ENCODE measurements at regions not wholly inside any gene's neighbourhood (a gene's known extent, or its start where the extent isn't known, plus 50 kb on each side); places are given as distances from the start of the nearest gene placed in this dataset.

DNA sequence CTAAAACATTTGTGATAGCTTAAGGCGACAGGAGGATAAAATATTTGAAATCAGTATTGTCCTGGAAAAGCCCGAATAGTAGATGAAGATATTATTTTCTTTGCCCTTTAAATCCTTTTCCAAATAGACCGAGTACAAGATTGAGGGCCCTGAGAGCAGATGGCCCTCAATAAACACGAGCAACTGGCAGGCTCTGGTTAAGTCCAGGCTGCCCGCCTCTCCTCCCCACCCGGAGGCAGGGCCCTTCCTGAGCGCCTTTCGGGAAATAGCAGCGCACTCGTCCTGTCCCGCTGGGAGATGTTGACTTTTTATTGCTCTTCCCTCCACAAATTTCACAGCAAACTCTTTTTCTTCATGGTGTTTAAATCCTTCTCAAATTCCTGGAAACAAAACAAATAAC lies 50.8 kb upstream of the MAX start:
- 61 to 68% methylated on average over 11 of the region's 11 CpGs for WGBS, 2 donors
- DNase-seq (ENCODE audit: low spot score in 2 of 2) = no peak

DNA sequence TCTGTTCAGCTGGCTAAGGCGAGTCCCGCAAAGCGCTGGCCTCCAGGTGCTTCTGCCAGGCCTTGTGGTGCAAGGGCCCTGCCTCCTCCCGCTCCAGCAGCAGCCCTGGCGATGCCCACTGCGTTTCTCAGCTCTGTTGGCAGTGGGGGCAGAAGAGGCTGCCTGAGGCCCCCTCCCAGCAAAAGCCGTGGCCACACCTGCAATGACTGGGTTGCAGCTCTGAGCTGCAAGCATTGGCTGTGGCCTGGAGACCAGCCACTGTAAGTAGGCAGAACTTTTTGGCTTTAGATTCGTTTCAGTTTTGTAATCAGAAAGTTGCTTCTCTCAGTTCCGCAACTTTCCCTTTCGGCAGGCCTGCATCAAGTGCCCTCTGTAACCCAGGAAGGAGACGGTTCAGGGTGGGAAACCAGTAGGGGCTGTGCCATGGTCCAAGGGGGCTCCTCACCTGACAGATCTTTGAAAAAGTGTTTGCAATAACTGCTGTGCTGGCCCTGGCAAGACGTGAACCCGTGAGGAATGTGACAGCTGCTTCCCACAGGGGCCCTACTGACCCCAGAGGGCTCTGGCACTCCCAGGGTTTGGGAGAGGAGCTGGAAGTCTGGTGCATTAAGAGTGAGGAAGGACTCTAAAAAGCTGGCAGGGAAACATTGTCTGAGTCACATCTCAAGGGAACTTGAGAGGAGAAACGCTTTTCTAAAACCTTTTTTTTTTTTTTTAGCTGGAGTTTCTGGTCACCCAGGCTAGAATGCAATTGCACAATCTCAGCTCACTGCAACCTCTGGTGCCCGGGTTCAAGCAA lies 54.5 kb upstream of the MAX start:
- TF ChIP-seq, protein P1, sequence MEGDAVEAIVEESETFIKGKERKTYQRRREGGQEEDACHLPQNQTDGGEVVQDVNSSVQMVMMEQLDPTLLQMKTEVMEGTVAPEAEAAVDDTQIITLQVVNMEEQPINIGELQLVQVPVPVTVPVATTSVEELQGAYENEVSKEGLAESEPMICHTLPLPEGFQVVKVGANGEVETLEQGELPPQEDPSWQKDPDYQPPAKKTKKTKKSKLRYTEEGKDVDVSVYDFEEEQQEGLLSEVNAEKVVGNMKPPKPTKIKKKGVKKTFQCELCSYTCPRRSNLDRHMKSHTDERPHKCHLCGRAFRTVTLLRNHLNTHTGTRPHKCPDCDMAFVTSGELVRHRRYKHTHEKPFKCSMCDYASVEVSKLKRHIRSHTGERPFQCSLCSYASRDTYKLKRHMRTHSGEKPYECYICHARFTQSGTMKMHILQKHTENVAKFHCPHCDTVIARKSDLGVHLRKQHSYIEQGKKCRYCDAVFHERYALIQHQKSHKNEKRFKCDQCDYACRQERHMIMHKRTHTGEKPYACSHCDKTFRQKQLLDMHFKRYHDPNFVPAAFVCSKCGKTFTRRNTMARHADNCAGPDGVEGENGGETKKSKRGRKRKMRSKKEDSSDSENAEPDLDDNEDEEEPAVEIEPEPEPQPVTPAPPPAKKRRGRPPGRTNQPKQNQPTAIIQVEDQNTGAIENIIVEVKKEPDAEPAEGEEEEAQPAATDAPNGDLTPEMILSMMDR (IDR thresholded peaks at IDR 0.05) = no peak
- TF ChIP-seq POLR2A (IDR thresholded peaks at IDR 0.05) = no peak
- peak; percentile 39 to 86 for DNase-seq (ENCODE audit: low spot score in 2 of 2)
- intact Hi-C loops (cut with DNase I; ENCODE audit: low total_unique reads) = no loop called here
- no peak overlapping the region for H3K4me3 ChIP-seq (ENCODE audit: low read depth, poor library complexity, severe bottlenecking)
- WGBS, 2 donors = 24 to 37% methylated on average over 11 to 15 of the region's 15 CpGs

More for the DNA sequence above, 50.8 kb upstream of the MAX start:
- TF ChIP-seq, protein P1 (IDR thresholded peaks at IDR 0.05) = no peak
- TF ChIP-seq POLR2A (IDR thresholded peaks at IDR 0.05) = no peak
- H3K4me3 ChIP-seq (ENCODE audit: low read depth, poor library complexity, severe bottlenecking) = no peak overlapping the region
- intact Hi-C loops (cut with DNase I; ENCODE audit: low total_unique reads) = no loop called here

DNA sequence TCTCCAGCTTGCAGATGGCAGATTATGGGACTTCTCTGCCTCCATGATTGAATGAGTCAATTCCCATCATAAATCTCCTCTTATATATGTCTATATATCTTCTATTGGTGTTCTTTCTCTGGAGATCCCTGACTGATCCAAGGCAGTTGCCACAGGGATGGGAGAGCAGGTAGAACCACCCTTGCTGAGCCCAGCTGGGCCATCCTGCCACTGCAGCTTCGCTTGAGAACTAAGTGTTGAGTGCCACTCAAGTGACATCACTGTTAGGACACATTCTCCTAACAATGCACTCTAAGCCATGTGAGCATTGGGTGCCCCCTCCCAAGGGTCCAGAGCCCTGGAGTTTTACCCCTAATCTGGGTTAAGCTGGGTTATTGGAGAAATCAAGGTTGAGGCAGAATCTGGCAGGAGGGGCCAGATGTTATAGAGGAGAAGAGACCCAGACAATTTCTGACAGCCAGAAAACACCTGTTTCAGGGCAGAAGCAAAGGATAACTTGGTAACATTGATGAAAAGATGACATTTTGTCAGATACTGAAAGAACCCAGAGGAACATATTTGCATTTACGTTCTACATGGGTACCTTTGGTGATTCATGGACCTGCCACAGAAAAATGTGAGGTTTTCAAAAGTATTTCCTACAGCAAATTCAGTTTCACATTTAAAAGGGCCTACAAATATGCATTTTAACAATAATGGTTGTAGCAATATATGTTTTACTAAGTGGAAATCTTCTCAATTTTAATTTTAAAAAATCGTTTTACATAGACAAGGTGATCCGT lies 57.2 kb upstream of the MAX start:
- no peak for TF ChIP-seq POLR2A (IDR thresholded peaks at IDR 0.05)
- TF ChIP-seq, protein P1 (IDR thresholded peaks at IDR 0.05) = no peak
- no peak overlapping the region for H3K4me3 ChIP-seq (ENCODE audit: low read depth, poor library complexity, severe bottlenecking)
- DNase-seq (ENCODE audit: low spot score in 2 of 2) = no peak
- intact Hi-C loops (cut with DNase I; ENCODE audit: low total_unique reads) = loop anchor here (10.0 kb wide), 2 partner anchors 665 to 795 kb away; no protein-coding TSS in a partner anchor
- WGBS, 2 donors = 78 to 79% methylated on average over 4 of the region's 4 CpGs

DNA sequence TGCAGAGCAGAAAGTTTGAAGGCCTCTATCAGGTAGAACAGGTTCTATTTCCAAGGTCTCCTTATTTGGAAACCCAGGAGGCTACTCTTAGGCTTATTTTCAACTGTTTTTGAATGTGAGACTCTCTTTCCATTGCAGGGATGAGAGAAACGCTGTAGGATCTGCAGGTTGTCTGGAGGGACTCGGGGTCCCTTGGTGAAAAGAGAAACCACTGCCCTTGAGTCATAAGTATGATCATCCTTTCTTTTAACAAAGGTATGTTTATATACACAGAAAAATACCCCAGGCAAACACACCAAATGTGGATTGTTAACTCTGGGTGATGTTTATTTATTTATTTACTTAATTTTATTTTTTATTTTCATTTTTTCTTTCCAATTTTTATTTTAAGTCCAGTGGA lies 57.8 kb upstream of the MAX start:
- no peak overlapping the region for H3K4me3 ChIP-seq (ENCODE audit: low read depth, poor library complexity, severe bottlenecking)
- 84 to 87% methylated on average over 2 of the region's 2 CpGs for WGBS, 2 donors
- TF ChIP-seq, protein P1 (IDR thresholded peaks at IDR 0.05) = no peak
- no peak for TF ChIP-seq POLR2A (IDR thresholded peaks at IDR 0.05)
- DNase-seq (ENCODE audit: low spot score in 2 of 2) = no peak
- intact Hi-C loops (cut with DNase I; ENCODE audit: low total_unique reads) = loop anchor here (10.0 kb wide), 2 partner anchors 665 to 795 kb away; no protein-coding TSS in a partner anchor

DNA sequence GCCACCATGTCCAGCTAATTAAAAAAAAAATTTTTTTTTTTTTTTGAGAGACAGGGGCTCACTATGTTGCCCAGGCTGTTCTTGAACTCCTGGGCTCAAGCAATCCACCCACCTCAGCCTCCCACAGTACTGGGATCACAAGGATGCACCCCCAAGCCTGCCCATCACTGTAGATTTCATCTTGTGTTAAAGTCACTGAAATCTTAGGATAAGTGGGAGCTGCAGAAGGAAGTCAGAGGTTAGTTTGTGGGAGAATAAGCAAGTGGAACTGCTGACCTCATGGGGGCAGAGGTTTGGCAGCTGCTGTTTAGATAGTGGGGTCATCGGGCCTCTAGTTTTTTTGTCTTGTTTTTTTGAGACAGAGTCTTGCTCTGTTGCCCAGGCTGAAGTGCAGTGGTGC lies 59.7 kb upstream of the MAX start:
- 75 to 80% methylated on average over 1 of the region's 1 CpG for WGBS, 2 donors
- H3K4me3 ChIP-seq (ENCODE audit: low read depth, poor library complexity, severe bottlenecking) = no peak overlapping the region
- no peak for DNase-seq (ENCODE audit: low spot score in 2 of 2)
- no peak for TF ChIP-seq POLR2A (IDR thresholded peaks at IDR 0.05)
- TF ChIP-seq, protein P1 (IDR thresholded peaks at IDR 0.05) = no peak
- intact Hi-C loops (cut with DNase I; ENCODE audit: low total_unique reads) = loop anchor here (10.0 kb wide), 2 partner anchors 663 to 793 kb away; no protein-coding TSS in a partner anchor
